Mesenchymal stem cell (in vitro differentiated cells and primary cell): ENCODE measurements at regions not wholly inside any gene's neighbourhood (a gene's known extent, or its start where the extent isn't known, plus 50 kb on each side); places are given as distances from the start of the nearest gene placed in this dataset.

Source experiments
- DNase-seq: peaks from one replicate; pipeline ENCODE4 v3.0.0-alpha.2; 2013
- H2AFZ ChIP-seq: one replicate; pipeline ENCODE4 v1.6.1; 2013; ENCODE audit warnings: low read depth, mild to moderate bottlenecking, control low read depth, inconsistent platforms, low read length, moderate library complexity
- H2AK5ac ChIP-seq: 2 replicates; pipeline ENCODE4 v1.6.1; 2013; ENCODE audit warnings: low read length, moderate library complexity, mild to moderate bottlenecking, inconsistent platforms; ENCODE audit not compliant: severe bottlenecking
- H2BK120ac ChIP-seq: one replicate; pipeline ENCODE4 v1.6.1; 2013; ENCODE audit warnings: low read depth, mild to moderate bottlenecking, inconsistent platforms, low read length, moderate library complexity
- H2BK12ac ChIP-seq, 2 experiments: one replicate each; pipeline ENCODE4 v1.6.1; 2013; ENCODE audit warnings: inconsistent platforms in 2 of 2, low read length in 2 of 2, mild to moderate bottlenecking in 2 of 2, moderate library complexity in 2 of 2, control low read depth in 1 of 2
- H2BK15ac ChIP-seq: one replicate; pipeline ENCODE4 v1.6.1; 2013; ENCODE audit warnings: mild to moderate bottlenecking, low read depth, inconsistent platforms; ENCODE audit not compliant: poor library complexity, severe bottlenecking
- H2BK5ac ChIP-seq: 2 replicates; pipeline ENCODE4 v1.6.1; 2013; ENCODE audit warnings: low read depth, mild to moderate bottlenecking, low read length, control low read depth, inconsistent platforms; ENCODE audit not compliant: poor library complexity, severe bottlenecking
- H3K14ac ChIP-seq, 2 experiments: one replicate each; pipeline ENCODE4 v1.6.1; 2013; ENCODE audit warnings: inconsistent platforms in 2 of 2, low read length in 2 of 2, control low read depth in 1 of 2, mild to moderate bottlenecking in 1 of 2, moderate library complexity in 1 of 2
- H3K18ac ChIP-seq, 2 experiments: one replicate each; pipeline ENCODE4 v1.6.1; 2013; ENCODE audit warnings: inconsistent platforms in 2 of 2, low read length in 2 of 2, control low read depth in 1 of 2, low read depth in 1 of 2, mild to moderate bottlenecking in 1 of 2
- H3K23ac ChIP-seq, 2 experiments: one replicate each; pipeline ENCODE4 v1.6.1; 2013; ENCODE audit warnings: inconsistent platforms in 2 of 2, low read length in 2 of 2, mild to moderate bottlenecking in 2 of 2, moderate library complexity in 2 of 2, control low read depth in 1 of 2
- H3K27ac ChIP-seq: 2 replicates; pipeline ENCODE4 v1.5.1; 2013; ENCODE audit warnings: mild to moderate bottlenecking, moderate library complexity, low read length, control low read depth, inconsistent platforms; ENCODE audit not compliant: poor library complexity, severe bottlenecking
- H3K27me3 ChIP-seq, 2 experiments: 2 replicates each; pipeline versions ENCODE4 v1.6.1 to v1.7.0; 2013; ENCODE audit warnings: low read length in 2 of 2, mild to moderate bottlenecking in 2 of 2, moderate library complexity in 2 of 2, control low read depth in 1 of 2, inconsistent platforms in 1 of 2; ENCODE audit not compliant: control insufficient read depth in 1 of 2, insufficient read depth in 1 of 2
- H3K36me3 ChIP-seq, 2 experiments: 2 replicates each; pipeline versions ENCODE4 v1.6.1 to v1.7.0; 2013; ENCODE audit warnings: low read length in 2 of 2, control low read depth in 1 of 2, inconsistent platforms in 1 of 2, low read depth in 1 of 2, mild to moderate bottlenecking in 1 of 2; ENCODE audit not compliant: insufficient read depth in 2 of 2, control insufficient read depth in 1 of 2
- H3K4ac ChIP-seq, 2 experiments: one replicate each; pipeline ENCODE4 v1.6.1; 2013; ENCODE audit warnings: inconsistent platforms in 2 of 2, low read length in 2 of 2, mild to moderate bottlenecking in 2 of 2, moderate library complexity in 2 of 2, control low read depth in 1 of 2, low read depth in 1 of 2
- H3K4me1 ChIP-seq: 2 replicates; pipeline ENCODE4 v1.6.1; 2013; ENCODE audit warnings: low read depth, low read length, control low read depth; ENCODE audit not compliant: control insufficient read depth, insufficient read depth
- H3K4me2 ChIP-seq: 2 replicates; pipeline ENCODE4 v1.6.1; 2013; ENCODE audit warnings: low read length, mild to moderate bottlenecking, inconsistent platforms; ENCODE audit not compliant: poor library complexity, severe bottlenecking
- H3K4me3 ChIP-seq, 2 experiments: 2 replicates each; pipeline versions ENCODE4 v1.5.1 to v1.7.0; 2013; ENCODE audit warnings: low read length in 2 of 2, mild to moderate bottlenecking in 2 of 2, control low read depth in 1 of 2, low read depth in 1 of 2; ENCODE audit not compliant: insufficient read depth in 1 of 2
- H3K79me1 ChIP-seq: replicated peaks from 2 replicates; pipeline ENCODE4 v1.6.1; 2013; ENCODE audit warnings: mild to moderate bottlenecking, control low read depth, low read length, inconsistent platforms; ENCODE audit not compliant: poor library complexity, severe bottlenecking
- H3K9ac ChIP-seq: 2 replicates; pipeline ENCODE4 v1.7.0; 2013; ENCODE audit warnings: mild to moderate bottlenecking, low read length, moderate library complexity
- H3K9me3 ChIP-seq: 2 replicates; pipeline ENCODE4 v1.7.0; 2013; ENCODE audit warnings: mild to moderate bottlenecking, low read length; ENCODE audit not compliant: control insufficient read depth
- H4K8ac ChIP-seq: one replicate; pipeline ENCODE4 v1.6.1; 2013; ENCODE audit warnings: inconsistent platforms, mild to moderate bottlenecking, low read length, moderate library complexity
- H4K91ac ChIP-seq: one replicate; pipeline ENCODE4 v1.6.1; 2013; ENCODE audit warnings: mild to moderate bottlenecking, low read length, inconsistent platforms
- WGBS: methylation state at CpG from one replicate; pipeline ENCODE4 v1.1.7; 2013; ENCODE audit warnings: mixed read lengths; 5-methylcytosine and 5-hydroxymethylcytosine counted together

- Histone ChIP-seq H3K4ac (no peak overlapping the region), H4K91ac (no peak overlapping the region), H3K4me1 (no peaks in the 10 kb centered on the region), H2BK15ac (no peak overlapping the region), H3K9me3 (peaks cover 17% of the 10 kb centered on the region), H2BK5ac (no peak overlapping the region), H2BK12ac (no peak overlapping the region), H3K14ac (no peak overlapping the region), H3K36me3 (no peaks in the 10 kb centered on the region), H3K79me1 (no peaks in the 10 kb centered on the region), H2AK5ac (no peak overlapping the region), H3K18ac (no peak overlapping the region), H3K23ac (no peak overlapping the region), H3K4me3 (no peak overlapping the region), H2BK120ac (no peak overlapping the region), H3K27me3 (no peaks in the 10 kb centered on the region), H4K8ac (no peak overlapping the region), H2AFZ (no peak overlapping the region), H3K9ac (no peak overlapping the region), H3K4me2 (no peak overlapping the region), H3K27ac (no peak overlapping the region)
- DNase-seq: no peak
- WGBS: no CpG with 5 or more reads among the region's 2 CpGs
Observed at GRCh38 chr14:23702656-23703426, 66.7 kb downstream of the DHRS2 start.

GRCh38 chr14:23704890-23705289 is 68.7 kb downstream of the DHRS2 start:
- no peak overlapping the region for H3K14ac ChIP-seq
- no peak overlapping the region for H2BK120ac ChIP-seq
- no peak overlapping the region for H4K8ac ChIP-seq
- no peaks in the 10 kb centered on the region for H3K4me1 ChIP-seq
- H3K18ac ChIP-seq: no peak overlapping the region
- H2AK5ac ChIP-seq: no peak overlapping the region
- no peak overlapping the region for H3K4me3 ChIP-seq
- WGBS: 92% methylated on average over 1 of the region's 2 CpGs
- no peaks in the 10 kb centered on the region for H3K36me3 ChIP-seq
- no peak overlapping the region for H2BK12ac ChIP-seq
- H2AFZ ChIP-seq: no peak overlapping the region
- DNase-seq: peak; percentile 1
- no peak overlapping the region for H3K4ac ChIP-seq
- no peak overlapping the region for H2BK5ac ChIP-seq
- no peaks in the 10 kb centered on the region for H3K79me1 ChIP-seq
- H3K23ac ChIP-seq: no peak overlapping the region
- no peak overlapping the region for H3K4me2 ChIP-seq
- H3K9ac ChIP-seq: no peak overlapping the region
- H2BK15ac ChIP-seq: no peak overlapping the region
- peaks cover 21% of the 10 kb centered on the region for H3K9me3 ChIP-seq
- no peak overlapping the region for H3K27ac ChIP-seq
- no peak overlapping the region for H4K91ac ChIP-seq
- H3K27me3 ChIP-seq: no peaks in the 10 kb centered on the region

- H2BK120ac ChIP-seq: no peak overlapping the region
- H3K18ac ChIP-seq: no peak overlapping the region
- no peaks in the 10 kb centered on the region for H3K36me3 ChIP-seq
- H3K4me2 ChIP-seq: no peak overlapping the region
- no peak overlapping the region for H3K4ac ChIP-seq
- H3K27ac ChIP-seq: no peak overlapping the region
- no peak overlapping the region for H2BK15ac ChIP-seq
- no peak overlapping the region for H3K23ac ChIP-seq
- peaks cover 0 to 3% of the 10 kb centered on the region in 2 experiments for H3K27me3 ChIP-seq
- no peak overlapping the region for H3K4me3 ChIP-seq
- 49% methylated on average over 5 of the region's 5 CpGs for WGBS
- no peak overlapping the region for H3K9ac ChIP-seq
- no peak overlapping the region for H3K14ac ChIP-seq
- peaks cover 21% of the 10 kb centered on the region for H3K9me3 ChIP-seq
- H3K79me1 ChIP-seq: no peaks in the 10 kb centered on the region
- no peak overlapping the region for H2BK12ac ChIP-seq
- H2BK5ac ChIP-seq: no peak overlapping the region
- no peak overlapping the region for H4K8ac ChIP-seq
- H3K4me1 ChIP-seq: no peaks in the 10 kb centered on the region
- DNase-seq: no peak
- no peak overlapping the region for H2AFZ ChIP-seq
- no peak overlapping the region for H2AK5ac ChIP-seq
- H4K91ac ChIP-seq: no peak overlapping the region
Observed at GRCh38 chr14:23707415-23707814, 71.3 kb downstream of the DHRS2 start.

GRCh38 chr14:23708343-23708742 is 72.2 kb downstream of the DHRS2 start:
- H3K9me3 ChIP-seq: peaks cover 17% of the 10 kb centered on the region
- no peak overlapping the region for H2BK12ac ChIP-seq
- no peaks in the 10 kb centered on the region for H3K4me1 ChIP-seq
- 70% methylated on average over 2 of the region's 4 CpGs for WGBS
- no peak overlapping the region for H3K4ac ChIP-seq
- no peak overlapping the region for H2BK120ac ChIP-seq
- no peak overlapping the region for H3K23ac ChIP-seq
- H2BK15ac ChIP-seq: no peak overlapping the region
- no peaks in the 10 kb centered on the region for H3K36me3 ChIP-seq
- H4K8ac ChIP-seq: no peak overlapping the region
- H3K4me2 ChIP-seq: no peak overlapping the region
- H2AFZ ChIP-seq: no peak overlapping the region
- no peak overlapping the region for H3K9ac ChIP-seq
- no peaks in the 10 kb centered on the region for H3K79me1 ChIP-seq
- no peak overlapping the region for H2AK5ac ChIP-seq
- no peak overlapping the region for H3K27ac ChIP-seq
- peaks cover 0 to 5% of the 10 kb centered on the region in 2 experiments for H3K27me3 ChIP-seq
- no peak overlapping the region for H3K4me3 ChIP-seq
- H2BK5ac ChIP-seq: no peak overlapping the region
- H4K91ac ChIP-seq: no peak overlapping the region
- no peak for DNase-seq
- no peak overlapping the region for H3K18ac ChIP-seq
- H3K14ac ChIP-seq: no peak overlapping the region
